Peyer's patch (tissue), 4 donors: ENCODE measurements at regions not wholly inside any gene's neighbourhood (a gene's known extent, or its start where the extent isn't known, plus 50 kb on each side); places are given as distances from the start of the nearest gene placed in this dataset.

ENCODE experiments used
- CTCF ChIP-seq, 6 experiments: fragments of 450-650 bp in 4 of 6; fragments of 200-600 bp in 2 of 6; sonication (generic) in 1 of 6; IDR thresholded peaks; one replicate each; pipeline ENCODE4 v1.5.1; 2017 to 2019; ENCODE audit warnings: antibody characterized with exemption in 6 of 6, mild to moderate bottlenecking in 3 of 6, moderate library complexity in 1 of 6
- POLR2A ChIP-seq, 2 donors: fragments of 450-650 bp; IDR thresholded peaks; one replicate each; pipeline ENCODE4 v1.5.1; 2017; ENCODE audit warnings: antibody characterized with exemption in 2 of 2, mild to moderate bottlenecking in 2 of 2, moderate library complexity in 2 of 2

DNA sequence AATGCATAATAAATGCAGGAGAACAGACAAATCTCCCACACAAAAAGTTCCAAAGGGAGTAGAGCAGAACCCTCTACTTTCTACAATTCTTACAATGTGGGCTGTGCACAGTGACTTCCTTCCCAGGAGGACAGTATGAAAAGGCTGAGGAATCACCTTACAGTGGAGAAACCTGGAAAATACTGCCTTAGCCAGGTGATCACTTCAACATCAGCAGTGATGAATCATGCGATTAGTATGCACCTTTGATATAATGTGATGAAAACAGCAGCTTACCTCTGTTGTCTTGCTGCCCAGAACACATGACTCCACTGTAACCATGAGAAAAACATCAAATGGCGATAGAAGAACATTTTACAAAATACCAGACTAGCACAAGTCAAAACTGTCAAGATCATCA lies 329.7 kb upstream of the POM121L12 start:
- no peak for TF ChIP-seq CTCF (IDR thresholded peaks at IDR 0.05)
- TF ChIP-seq POLR2A (IDR thresholded peaks at IDR 0.05) = no peak
